Endothelial cell of umbilical vein (primary cell): ENCODE measurements at regions not wholly inside any gene's neighbourhood (a gene's known extent, or its start where the extent isn't known, plus 50 kb on each side); places are given as distances from the start of the nearest gene placed in this dataset.

ENCODE experiments used
- BruUV-seq: library from RNA; stranded (reverse); fragments of 400-500 nt; replicated peaks from 2 replicates; lab custom pipeline; 2021; lab: Mats Ljungman, UMichigan
- CTCF ChIA-PET: fragments of 300-600, 350-600 bp; sonication (Branson Sonifier 250); formaldehyde crosslinking; loops from one replicate; lab custom pipeline; 2021; ENCODE audit warnings: antibody characterized with exemption, inconsistent platforms; lab: Charles Lee
- POLR2A ChIA-PET: fragments of 300-600, 350-600 bp; sonication (Branson Sonifier 250); formaldehyde crosslinking; loops from one replicate; lab custom pipeline; 2021; ENCODE audit warnings: antibody characterized with exemption, inconsistent platforms; lab: Charles Lee
- DNase-seq: peaks from one replicate; pipeline ENCODE4 v3.0.0-alpha.2; 2011; ENCODE audit warnings: low read depth, low spot score
- FAIRE-seq: peaks from 2 replicates; lab custom pipeline; 2011; peaks lifted over from hg19 to GRCh38; lab: Jason Lieb, UNC
- H2AFZ ChIP-seq: 2 replicates; pipeline ENCODE4 v1.6.0; 2012; ENCODE audit warnings: low read depth, low read length, control low read depth, inconsistent platforms
- H3K27ac ChIP-seq: 2 replicates; pipeline ENCODE4 v1.5.1; 2011; ENCODE audit warnings: low read depth, mild to moderate bottlenecking, control low read depth, low read length, moderate library complexity; ENCODE audit not compliant: insufficient read depth
- H3K27me3 ChIP-seq, 2 experiments: 2 replicates each; pipeline versions ENCODE4 v1.6.0 to v1.6.1; 2011; ENCODE audit warnings: low read length in 2 of 2, mixed read lengths in 1 of 2; ENCODE audit not compliant: control insufficient read depth in 2 of 2, insufficient read depth in 2 of 2
- H3K36me3 ChIP-seq, 2 experiments: 2 replicates in 1 of 2; 3 replicates in 1 of 2; pipeline ENCODE4 v1.5.1; 2011; ENCODE audit warnings: low read length in 2 of 2, mild to moderate bottlenecking in 1 of 2, moderate library complexity in 1 of 2; ENCODE audit not compliant: control insufficient read depth in 2 of 2, insufficient read depth in 2 of 2; ENCODE audit errors: extremely low read depth in 1 of 2
- H3K4me1 ChIP-seq: 3 replicates; pipeline ENCODE4 v1.5.1; 2011; ENCODE audit warnings: mild to moderate bottlenecking, low read length; ENCODE audit not compliant: control insufficient read depth, insufficient read depth; ENCODE audit errors: extremely low read depth
- H3K4me2 ChIP-seq: 2 replicates; pipeline ENCODE4 v1.6.1; 2011; ENCODE audit warnings: low read length, control low read depth, mixed read lengths; ENCODE audit not compliant: insufficient read depth
- H3K4me3 ChIP-seq, 3 experiments: fragments of 200-600 bp in 1 of 3; sonication (generic), shearing (Covaris generic) in 1 of 3; replicated peaks in 1 of 3; 2 replicates each; pipeline ENCODE4 v1.5.1; 2011 to 2016; ENCODE audit warnings: control low read depth in 3 of 3, low read length in 3 of 3, mild to moderate bottlenecking in 2 of 3, inconsistent platforms in 1 of 3, low read depth in 1 of 3, moderate library complexity in 1 of 3; ENCODE audit not compliant: insufficient read depth in 1 of 3
- H3K79me2 ChIP-seq: 2 replicates; pipeline ENCODE4 v1.6.0; 2012; ENCODE audit warnings: low read length, inconsistent platforms; ENCODE audit not compliant: control insufficient read depth, insufficient read depth
- H3K9ac ChIP-seq: replicated peaks from 2 replicates; pipeline ENCODE3; 2011; ENCODE audit warnings: low read length, control low read depth; ENCODE audit not compliant: insufficient read depth; ENCODE audit errors: extremely low read depth
- H3K9me1 ChIP-seq: replicated peaks from 3 replicates; pipeline ENCODE4 v1.6.0; 2011; ENCODE audit warnings: mild to moderate bottlenecking, low read length; ENCODE audit not compliant: control insufficient read depth, insufficient read depth; ENCODE audit errors: extremely low read depth
- H3K9me3 ChIP-seq: replicated peaks from 2 replicates; pipeline ENCODE4 v1.5.1; 2012; ENCODE audit warnings: low read length, inconsistent platforms; ENCODE audit not compliant: control insufficient read depth, insufficient read depth
- H4K20me1 ChIP-seq: replicated peaks from 2 replicates; pipeline ENCODE3; 2011; ENCODE audit warnings: mild to moderate bottlenecking, low read length; ENCODE audit not compliant: control insufficient read depth, insufficient read depth; ENCODE audit errors: extremely low read depth
- CTCF ChIP-seq, 2 donors: IDR thresholded peaks; 1 replicate in 1 of 2; 2 replicates in 1 of 2; pipeline ENCODE4 v1.5.1; 2011; ENCODE audit warnings: low read length in 2 of 2, mild to moderate bottlenecking in 2 of 2, moderate library complexity in 2 of 2, control low read depth in 1 of 2, inconsistent platforms in 1 of 2, low read depth in 1 of 2; ENCODE audit not compliant: insufficient read depth in 1 of 2; ENCODE audit errors: extremely low read depth in 1 of 2
- EZH2 ChIP-seq: IDR thresholded peaks from 2 replicates; pipeline ENCODE4 v1.6.1; 2012; ENCODE audit warnings: borderline replicate concordance, low read depth, mild to moderate bottlenecking, moderate library complexity, low read length, inconsistent platforms; ENCODE audit not compliant: severe bottlenecking
- FOS ChIP-seq: IDR thresholded peaks from 2 replicates; pipeline ENCODE4 v1.6.1; 2011; ENCODE audit warnings: mild to moderate bottlenecking, low read length, moderate library complexity, borderline replicate concordance; ENCODE audit not compliant: insufficient read depth
- JUN ChIP-seq: IDR thresholded peaks from 2 replicates; pipeline ENCODE4 v1.6.1; 2011; ENCODE audit warnings: borderline replicate concordance, low read depth; ENCODE audit not compliant: insufficient read length, insufficient read depth
- MAX ChIP-seq: IDR thresholded peaks from 2 replicates; pipeline ENCODE4 v1.6.1; 2011; ENCODE audit not compliant: insufficient read depth, insufficient read length
- POLR2A ChIP-seq: IDR thresholded peaks from 2 replicates; pipeline ENCODE4 v1.6.1; 2012; ENCODE audit warnings: low read depth, mild to moderate bottlenecking, control low read depth, low read length
- POLR2AphosphoS5 ChIP-seq: IDR thresholded peaks from 2 replicates; pipeline ENCODE4 v1.6.1; 2012; ENCODE audit warnings: low read depth, mild to moderate bottlenecking, control low read depth, low read length, moderate library complexity; ENCODE audit not compliant: insufficient read depth
- dilution Hi-C: fragments of 300-500 bp; cut with MboI; formaldehyde crosslinking; loops from one replicate; pipeline ENCODE4 v1.15.0; 2019; ENCODE audit warnings: low sequenced_read_pairs; ENCODE audit not compliant: extremely low pct_ligation_motif_present
- intact Hi-C: fragments of 100-400 bp; cut with micrococcal nuclease; formaldehyde crosslinking; loops from one replicate; pipeline ENCODE4 v1.10.0; 2022

- dilution Hi-C loops: loop anchor here (25.0 kb wide), 1 partner anchor 403 kb away; no protein-coding TSS in a partner anchor
These were observed 98.2 kb upstream of the TBC1D5 start for GRCh38 chr3:17840651-17841050.

More at GRCh38 chr3:17840651-17841050, 98.2 kb upstream of the TBC1D5 start:
- TF ChIP-seq JUN: no peak
- TF ChIP-seq POLR2AphosphoS5: no peak
- TF ChIP-seq EZH2: no peak
- TF ChIP-seq MAX: no peak
- TF ChIP-seq FOS: no peak
- no peak for TF ChIP-seq POLR2A
- TF ChIP-seq CTCF (IDR thresholded peaks at IDR 0.05; ENCODE audit: extremely low read depth in 1 of 2, insufficient read depth in 1 of 2, low read depth in 1 of 2, low read length in 2 of 2): no peak
- BruUV-seq: no TSS peak
- Histone ChIP-seq H3K27ac (no peak overlapping the region), H3K4me2 (no peak overlapping the region), H3K9me3 (no peaks in the 10 kb centered on the region), H3K27me3 (peaks cover 0 to 2% of the 10 kb centered on the region in 2 experiments), H3K4me1 (no peaks in the 10 kb centered on the region), H3K79me2 (no peaks in the 10 kb centered on the region), H3K4me3 (no peak overlapping the region), H4K20me1 (no peaks in the 10 kb centered on the region), H3K36me3 (no peaks in the 10 kb centered on the region), H3K9ac (no peak overlapping the region), H3K9me1 (no peaks in the 10 kb centered on the region), H2AFZ (no peak overlapping the region)
- CTCF ChIA-PET: interaction anchor here (0.6 to 5.1 kb wide), 66 partner anchors 8 to 1550 kb away, joined by 3 to 207 read pairs (median 4); partner anchors contain the start of gene TBC1D5
- intact Hi-C loops: loop anchor here (1.0 kb wide), 7 partner anchors 98 to 1239 kb away; partner anchors contain the start of gene TBC1D5
- DNase-seq (no peak), FAIRE-seq (no peak)
- POLR2A ChIA-PET: no interaction called here
